SH-SY5Y (cell line): ENCODE measurements at regions not wholly inside any gene's neighbourhood (a gene's known extent, or its start where the extent isn't known, plus 50 kb on each side); places are given as distances from the start of the nearest gene placed in this dataset.

Source experiments
- GATA2 ChIP-seq: IDR thresholded peaks from 2 replicates; pipeline ENCODE4 v1.6.1; 2011; ENCODE audit warnings: mild to moderate bottlenecking, low read depth, low read length
- GATA3 ChIP-seq: IDR thresholded peaks from 2 replicates; pipeline ENCODE4 v1.6.1; 2011; ENCODE audit warnings: low read depth, mild to moderate bottlenecking, low read length, moderate library complexity

- TF ChIP-seq GATA2: no peak
- TF ChIP-seq GATA3: no peak
These were observed 328.1 kb upstream of the SNX7 start for GRCh38 chr1:98333406-98333805.
